GM12891 (cell line): ENCODE measurements at regions not wholly inside any gene's neighbourhood (a gene's known extent, or its start where the extent isn't known, plus 50 kb on each side); places are given as distances from the start of the nearest gene placed in this dataset.

Experiments used
- POLR2A ChIP-seq: IDR thresholded peaks from 2 replicates; pipeline ENCODE4 v1.6.1; 2011; ENCODE audit warnings: low read depth, low read length, control low read depth
- POLR2AphosphoS5 ChIP-seq: IDR thresholded peaks from 2 replicates; pipeline ENCODE4 v1.6.1; 2011; ENCODE audit warnings: low read depth, low read length, control low read depth
- SPI1 ChIP-seq: IDR thresholded peaks from 2 replicates; pipeline ENCODE4 v1.6.1; 2011; ENCODE audit warnings: low read depth, low read length, control low read depth
- TAF1 ChIP-seq: IDR thresholded peaks from 2 replicates; pipeline ENCODE4 v1.6.1; 2011; ENCODE audit warnings: low read depth, low read length, control low read depth

DNA sequence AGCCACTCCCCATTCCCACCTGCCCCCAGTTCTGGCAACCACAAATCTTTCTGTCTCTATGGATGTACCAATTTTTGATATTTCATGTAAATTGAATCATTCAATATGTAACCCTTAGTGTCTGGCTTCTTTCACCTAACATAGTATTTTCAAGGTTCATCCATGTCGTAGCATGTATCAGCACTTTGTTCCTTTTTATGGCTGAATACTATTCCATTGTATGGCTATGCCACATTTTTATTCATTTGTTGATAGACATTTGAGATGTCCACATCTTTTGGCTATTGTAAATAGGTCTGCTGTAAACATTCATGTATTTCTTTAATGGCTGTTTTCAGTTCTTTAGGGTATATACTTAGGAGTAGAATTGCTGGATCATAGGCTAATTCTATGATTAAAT, 270.5 kb downstream of the FGFR2 start:
- TF ChIP-seq POLR2A: no peak
- TF ChIP-seq POLR2AphosphoS5: no peak
- no peak for TF ChIP-seq TAF1
- no peak for TF ChIP-seq SPI1
